ENCODE measurements at regions not wholly inside any gene's neighbourhood (a gene's known extent, or its start where the extent isn't known, plus 50 kb on each side); places are given as distances from the start of the nearest gene placed in this dataset.

DNA sequence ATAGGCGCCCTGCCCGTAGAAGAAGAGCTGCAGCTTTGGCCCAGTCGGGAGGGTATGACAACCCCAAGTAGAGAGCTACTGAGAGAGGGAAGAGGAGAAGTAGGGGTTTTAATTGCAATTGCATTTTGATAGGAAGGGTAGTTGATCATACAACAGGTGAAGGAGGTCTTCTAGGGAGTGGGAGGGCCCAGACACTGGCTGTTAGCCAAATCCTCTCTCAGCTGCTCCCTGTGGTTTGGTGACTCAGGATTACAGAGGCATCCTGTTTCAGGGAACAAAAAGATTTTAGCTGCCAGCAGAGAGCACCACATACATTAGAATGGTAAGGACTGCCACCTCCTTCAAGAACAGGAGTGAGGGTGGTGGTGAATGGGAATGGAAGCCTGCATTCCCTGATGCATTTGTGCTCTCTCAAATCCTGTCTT lies 408.9 kb upstream of the THBS1 start:
- WGBS, 2 donors: 92 to 95% methylated on average over 3 of the region's 3 CpGs
- DNase-seq (peak in 1 of 2 donors; percentile 44), ATAC-seq (peak; percentile 81 to 96 (median 90))
- no peak overlapping the region for H3K4me3 ChIP-seq
- peak overlapping the region in 6 of 10 donors; percentile 12 to 62 (median 29) for H3K27ac ChIP-seq
- TF ChIP-seq, protein P1, sequence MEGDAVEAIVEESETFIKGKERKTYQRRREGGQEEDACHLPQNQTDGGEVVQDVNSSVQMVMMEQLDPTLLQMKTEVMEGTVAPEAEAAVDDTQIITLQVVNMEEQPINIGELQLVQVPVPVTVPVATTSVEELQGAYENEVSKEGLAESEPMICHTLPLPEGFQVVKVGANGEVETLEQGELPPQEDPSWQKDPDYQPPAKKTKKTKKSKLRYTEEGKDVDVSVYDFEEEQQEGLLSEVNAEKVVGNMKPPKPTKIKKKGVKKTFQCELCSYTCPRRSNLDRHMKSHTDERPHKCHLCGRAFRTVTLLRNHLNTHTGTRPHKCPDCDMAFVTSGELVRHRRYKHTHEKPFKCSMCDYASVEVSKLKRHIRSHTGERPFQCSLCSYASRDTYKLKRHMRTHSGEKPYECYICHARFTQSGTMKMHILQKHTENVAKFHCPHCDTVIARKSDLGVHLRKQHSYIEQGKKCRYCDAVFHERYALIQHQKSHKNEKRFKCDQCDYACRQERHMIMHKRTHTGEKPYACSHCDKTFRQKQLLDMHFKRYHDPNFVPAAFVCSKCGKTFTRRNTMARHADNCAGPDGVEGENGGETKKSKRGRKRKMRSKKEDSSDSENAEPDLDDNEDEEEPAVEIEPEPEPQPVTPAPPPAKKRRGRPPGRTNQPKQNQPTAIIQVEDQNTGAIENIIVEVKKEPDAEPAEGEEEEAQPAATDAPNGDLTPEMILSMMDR (IDR thresholded peaks at IDR 0.05): peak in 7 of 9 donors; percentile 8 to 66 (median 55)
- H3K27me3 ChIP-seq: no peaks in the 10 kb centered on the region
- no peaks in the 10 kb centered on the region for H3K36me3 ChIP-seq
- intact Hi-C loops (cut with DNase I): loop anchor here in 9 of 10 donors (1.0 to 10.0 kb wide), 10 partner anchors 293 to 585 kb away; partner anchors contain the start of gene THBS1 (in 5 of the 9)
- peaks cover 0 to 20% (median 9%) of the 10 kb centered on the region in 9 donors for H3K4me1 ChIP-seq
- H3K9me3 ChIP-seq: no peaks in the 10 kb centered on the region

GRCh38 chr15:39172380-39173281 lies 408.2 kb upstream of the THBS1 start:
- TF ChIP-seq, protein P1 (IDR thresholded peaks at IDR 0.05): no peak
- H3K36me3 ChIP-seq: no peaks in the 10 kb centered on the region
- ATAC-seq: peak; percentile 52 to 69 (median 64)
- peaks cover 0 to 17% (median 9%) of the 10 kb centered on the region in 9 donors for H3K4me1 ChIP-seq
- peak overlapping the region in 6 of 10 donors; percentile 25 to 39 (median 30) for H3K4me3 ChIP-seq
- peak in 1 of 2 donors; percentile 9 for DNase-seq
- H3K27ac ChIP-seq: peak overlapping the region in 8 of 10 donors; percentile 12 to 62 (median 32)
- intact Hi-C loops (cut with DNase I): loop anchor here (1.0 to 10.0 kb wide), 11 partner anchors 292 to 585 kb away; partner anchors contain the start of gene THBS1 (in 5 of the 10)
- WGBS, 2 donors: 61 to 66% methylated on average over 17 of the region's 17 CpGs
- no peaks in the 10 kb centered on the region for H3K9me3 ChIP-seq
- no peaks in the 10 kb centered on the region for H3K27me3 ChIP-seq

GRCh38 chr15:39173426-39173825 lies 407.5 kb upstream of the THBS1 start:
- TF ChIP-seq, protein P1 (IDR thresholded peaks at IDR 0.05): no peak
- DNase-seq: no peak
- intact Hi-C loops (cut with DNase I): loop anchor here in 9 of 10 donors (1.0 to 10.0 kb wide), 10 partner anchors 291 to 584 kb away; partner anchors contain the start of gene THBS1 (in 5 of the 9)
- Histone ChIP-seq H3K4me3 (no peak overlapping the region), H3K4me1 (peaks cover 0 to 17% (median 9%) of the 10 kb centered on the region in 9 donors), H3K9me3 (no peaks in the 10 kb centered on the region), H3K36me3 (no peaks in the 10 kb centered on the region), H3K27me3 (no peaks in the 10 kb centered on the region), H3K27ac (peak overlapping the region in 5 of 10 donors; percentile 12 to 62 (median 37))
- no peak for ATAC-seq
- WGBS, 2 donors: 95 to 97% methylated on average over 4 of the region's 4 CpGs

GRCh38 chr15:39174332-39174731 lies 406.5 kb upstream of the THBS1 start:
- 96 to 97% methylated on average over 1 of the region's 1 CpG for WGBS, 2 donors
- TF ChIP-seq, protein P1 (IDR thresholded peaks at IDR 0.05): no peak
- H3K4me3 ChIP-seq: no peak overlapping the region
- H3K27me3 ChIP-seq: no peaks in the 10 kb centered on the region
- intact Hi-C loops (cut with DNase I): loop anchor here in 7 of 10 donors (5.0 to 10.0 kb wide), 7 partner anchors 290 to 583 kb away; partner anchors contain the start of gene THBS1 (in 3 of the 7)
- H3K4me1 ChIP-seq: peaks cover 0 to 17% (median 9%) of the 10 kb centered on the region in 9 donors
- ATAC-seq: no peak
- no peaks in the 10 kb centered on the region for H3K36me3 ChIP-seq
- DNase-seq: no peak
- no peak overlapping the region for H3K27ac ChIP-seq
- H3K9me3 ChIP-seq: no peaks in the 10 kb centered on the region

All from heart right ventricle (tissue), 16 donors.